ENCODE measurements at regions not wholly inside any gene's neighbourhood (a gene's known extent, or its start where the extent isn't known, plus 50 kb on each side); places are given as distances from the start of the nearest gene placed in this dataset.

DNA sequence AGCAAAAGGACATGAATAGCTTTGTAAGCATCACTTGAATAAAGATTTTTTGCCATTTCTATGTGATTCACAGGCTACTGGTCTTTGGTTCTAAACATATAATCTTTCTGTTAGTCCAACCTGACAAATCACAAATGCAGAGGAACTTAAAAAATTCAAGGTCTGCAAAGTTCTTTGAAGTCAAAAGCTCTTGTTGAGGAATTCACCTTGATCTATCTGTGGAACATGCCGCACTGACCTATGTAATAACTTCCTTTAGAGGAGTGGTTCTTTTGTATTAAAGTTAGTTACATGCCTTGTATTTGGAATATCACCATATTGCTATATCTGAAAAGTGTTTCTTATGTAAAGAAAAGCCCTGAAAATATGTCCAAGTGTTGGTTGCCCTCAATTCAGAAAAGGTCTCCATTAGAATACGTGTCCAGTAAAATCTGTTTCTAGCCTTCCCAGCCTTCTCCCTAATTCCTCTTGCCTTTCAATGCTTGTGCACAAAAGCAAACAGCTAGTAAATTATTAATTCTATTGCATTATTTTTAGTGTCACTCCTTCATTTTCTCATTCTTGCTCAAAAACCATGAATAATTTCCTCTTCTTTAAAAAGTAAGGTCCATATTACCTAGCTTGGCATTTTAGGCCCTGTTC lies 1192.8 kb downstream of the FLRT2 start (continued):
- TF ChIP-seq GFI1 (CRISPR knock-in tag; IDR thresholded peaks at IDR 0.05; ENCODE audit: borderline replicate concordance) (0 out of 2 replicates have a peak, but pooled peaks have one; percentile 19), MED1 (CRISPR knock-in tag; IDR thresholded peaks at IDR 0.05) (peak; percentile 37), HNF4G (IDR thresholded peaks at IDR 0.05; ENCODE audit: borderline replicate concordance, low read depth, low read length) (no peak), HNF4G (CRISPR knock-in tag; IDR thresholded peaks at IDR 0.05; ENCODE audit: borderline replicate concordance, low read depth) (no peak), KDM2A (CRISPR knock-in tag; IDR thresholded peaks at IDR 0.05; ENCODE audit: borderline replicate concordance, low read depth) (no peak), ZNF678 (CRISPR knock-in tag; IDR thresholded peaks at IDR 0.05) (no peak), SMARCC2 (IDR thresholded peaks at IDR 0.05) (no peak), ONECUT2 (CRISPR knock-in tag; IDR thresholded peaks at IDR 0.05) (no peak), ZNF615 (CRISPR knock-in tag; IDR thresholded peaks at IDR 0.05; ENCODE audit: borderline replicate concordance) (no peak), GATAD2A (CRISPR knock-in tag; IDR thresholded peaks at IDR 0.05) (peak; percentile 53; the same call in 1 of the 2 replicates), WIZ (CRISPR knock-in tag; IDR thresholded peaks at IDR 0.05) (no peak), SALL2 (CRISPR knock-in tag; IDR thresholded peaks at IDR 0.05) (no peak), POLR2A (IDR thresholded peaks at IDR 0.05; ENCODE audit: insufficient read depth in 1 of 2, low read depth in 2 of 2, low read length in 2 of 2) (no peak), ZNF44 (CRISPR knock-in tag; IDR thresholded peaks at IDR 0.05) (no peak)
- TF ChIP-seq, protein P1, sequence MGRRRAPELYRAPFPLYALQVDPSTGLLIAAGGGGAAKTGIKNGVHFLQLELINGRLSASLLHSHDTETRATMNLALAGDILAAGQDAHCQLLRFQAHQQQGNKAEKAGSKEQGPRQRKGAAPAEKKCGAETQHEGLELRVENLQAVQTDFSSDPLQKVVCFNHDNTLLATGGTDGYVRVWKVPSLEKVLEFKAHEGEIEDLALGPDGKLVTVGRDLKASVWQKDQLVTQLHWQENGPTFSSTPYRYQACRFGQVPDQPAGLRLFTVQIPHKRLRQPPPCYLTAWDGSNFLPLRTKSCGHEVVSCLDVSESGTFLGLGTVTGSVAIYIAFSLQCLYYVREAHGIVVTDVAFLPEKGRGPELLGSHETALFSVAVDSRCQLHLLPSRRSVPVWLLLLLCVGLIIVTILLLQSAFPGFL (CRISPR knock-in tag; IDR thresholded peaks at IDR 0.05) = no peak
- TF ChIP-seq, protein P2, sequence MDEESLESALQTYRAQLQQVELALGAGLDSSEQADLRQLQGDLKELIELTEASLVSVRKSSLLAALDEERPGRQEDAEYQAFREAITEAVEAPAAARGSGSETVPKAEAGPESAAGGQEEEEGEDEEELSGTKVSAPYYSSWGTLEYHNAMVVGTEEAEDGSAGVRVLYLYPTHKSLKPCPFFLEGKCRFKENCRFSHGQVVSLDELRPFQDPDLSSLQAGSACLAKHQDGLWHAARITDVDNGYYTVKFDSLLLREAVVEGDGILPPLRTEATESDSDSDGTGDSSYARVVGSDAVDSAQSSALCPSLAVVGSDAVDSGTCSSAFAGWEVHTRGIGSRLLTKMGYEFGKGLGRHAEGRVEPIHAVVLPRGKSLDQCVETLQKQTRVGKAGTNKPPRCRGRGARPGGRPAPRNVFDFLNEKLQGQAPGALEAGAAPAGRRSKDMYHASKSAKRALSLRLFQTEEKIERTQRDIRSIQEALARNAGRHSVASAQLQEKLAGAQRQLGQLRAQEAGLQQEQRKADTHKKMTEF (CRISPR knock-in tag; IDR thresholded peaks at IDR 0.05) = no peak
- TF ChIP-seq, protein P3, sequence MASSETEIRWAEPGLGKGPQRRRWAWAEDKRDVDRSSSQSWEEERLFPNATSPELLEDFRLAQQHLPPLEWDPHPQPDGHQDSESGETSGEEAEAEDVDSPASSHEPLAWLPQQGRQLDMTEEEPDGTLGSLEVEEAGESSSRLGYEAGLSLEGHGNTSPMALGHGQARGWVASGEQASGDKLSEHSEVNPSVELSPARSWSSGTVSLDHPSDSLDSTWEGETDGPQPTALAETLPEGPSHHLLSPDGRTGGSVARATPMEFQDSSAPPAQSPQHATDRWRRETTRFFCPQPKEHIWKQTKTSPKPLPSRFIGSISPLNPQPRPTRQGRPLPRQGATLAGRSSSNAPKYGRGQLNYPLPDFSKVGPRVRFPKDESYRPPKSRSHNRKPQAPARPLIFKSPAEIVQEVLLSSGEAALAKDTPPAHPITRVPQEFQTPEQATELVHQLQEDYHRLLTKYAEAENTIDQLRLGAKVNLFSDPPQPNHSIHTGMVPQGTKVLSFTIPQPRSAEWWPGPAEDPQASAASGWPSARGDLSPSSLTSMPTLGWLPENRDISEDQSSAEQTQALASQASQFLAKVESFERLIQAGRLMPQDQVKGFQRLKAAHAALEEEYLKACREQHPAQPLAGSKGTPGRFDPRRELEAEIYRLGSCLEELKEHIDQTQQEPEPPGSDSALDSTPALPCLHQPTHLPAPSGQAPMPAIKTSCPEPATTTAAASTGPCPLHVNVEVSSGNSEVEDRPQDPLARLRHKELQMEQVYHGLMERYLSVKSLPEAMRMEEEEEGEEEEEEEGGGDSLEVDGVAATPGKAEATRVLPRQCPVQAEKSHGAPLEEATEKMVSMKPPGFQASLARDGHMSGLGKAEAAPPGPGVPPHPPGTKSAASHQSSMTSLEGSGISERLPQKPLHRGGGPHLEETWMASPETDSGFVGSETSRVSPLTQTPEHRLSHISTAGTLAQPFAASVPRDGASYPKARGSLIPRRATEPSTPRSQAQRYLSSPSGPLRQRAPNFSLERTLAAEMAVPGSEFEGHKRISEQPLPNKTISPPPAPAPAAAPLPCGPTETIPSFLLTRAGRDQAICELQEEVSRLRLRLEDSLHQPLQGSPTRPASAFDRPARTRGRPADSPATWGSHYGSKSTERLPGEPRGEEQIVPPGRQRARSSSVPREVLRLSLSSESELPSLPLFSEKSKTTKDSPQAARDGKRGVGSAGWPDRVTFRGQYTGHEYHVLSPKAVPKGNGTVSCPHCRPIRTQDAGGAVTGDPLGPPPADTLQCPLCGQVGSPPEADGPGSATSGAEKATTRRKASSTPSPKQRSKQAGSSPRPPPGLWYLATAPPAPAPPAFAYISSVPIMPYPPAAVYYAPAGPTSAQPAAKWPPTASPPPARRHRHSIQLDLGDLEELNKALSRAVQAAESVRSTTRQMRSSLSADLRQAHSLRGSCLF (CRISPR knock-in tag; IDR thresholded peaks at IDR 0.05; ENCODE audit: borderline replicate concordance) = no peak
- TF ChIP-seq, protein P4, sequence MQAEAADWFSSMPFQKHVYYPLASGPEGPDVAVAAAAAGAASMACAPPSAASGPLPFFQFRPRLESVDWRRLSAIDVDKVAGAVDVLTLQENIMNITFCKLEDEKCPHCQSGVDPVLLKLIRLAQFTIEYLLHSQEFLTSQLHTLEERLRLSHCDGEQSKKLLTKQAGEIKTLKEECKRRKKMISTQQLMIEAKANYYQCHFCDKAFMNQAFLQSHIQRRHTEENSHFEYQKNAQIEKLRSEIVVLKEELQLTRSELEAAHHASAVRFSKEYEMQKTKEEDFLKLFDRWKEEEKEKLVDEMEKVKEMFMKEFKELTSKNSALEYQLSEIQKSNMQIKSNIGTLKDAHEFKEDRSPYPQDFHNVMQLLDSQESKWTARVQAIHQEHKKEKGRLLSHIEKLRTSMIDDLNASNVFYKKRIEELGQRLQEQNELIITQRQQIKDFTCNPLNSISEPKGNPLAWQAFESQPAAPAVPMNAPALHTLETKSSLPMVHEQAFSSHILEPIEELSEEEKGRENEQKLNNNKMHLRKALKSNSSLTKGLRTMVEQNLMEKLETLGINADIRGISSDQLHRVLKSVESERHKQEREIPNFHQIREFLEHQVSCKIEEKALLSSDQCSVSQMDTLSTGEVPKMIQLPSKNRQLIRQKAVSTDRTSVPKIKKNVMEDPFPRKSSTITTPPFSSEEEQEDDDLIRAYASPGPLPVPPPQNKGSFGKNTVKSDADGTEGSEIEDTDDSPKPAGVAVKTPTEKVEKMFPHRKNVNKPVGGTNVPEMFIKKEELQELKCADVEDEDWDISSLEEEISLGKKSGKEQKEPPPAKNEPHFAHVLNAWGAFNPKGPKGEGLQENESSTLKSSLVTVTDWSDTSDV (CRISPR knock-in tag; IDR thresholded peaks at IDR 0.05) = no peak
- TF ChIP-seq, protein P5, sequence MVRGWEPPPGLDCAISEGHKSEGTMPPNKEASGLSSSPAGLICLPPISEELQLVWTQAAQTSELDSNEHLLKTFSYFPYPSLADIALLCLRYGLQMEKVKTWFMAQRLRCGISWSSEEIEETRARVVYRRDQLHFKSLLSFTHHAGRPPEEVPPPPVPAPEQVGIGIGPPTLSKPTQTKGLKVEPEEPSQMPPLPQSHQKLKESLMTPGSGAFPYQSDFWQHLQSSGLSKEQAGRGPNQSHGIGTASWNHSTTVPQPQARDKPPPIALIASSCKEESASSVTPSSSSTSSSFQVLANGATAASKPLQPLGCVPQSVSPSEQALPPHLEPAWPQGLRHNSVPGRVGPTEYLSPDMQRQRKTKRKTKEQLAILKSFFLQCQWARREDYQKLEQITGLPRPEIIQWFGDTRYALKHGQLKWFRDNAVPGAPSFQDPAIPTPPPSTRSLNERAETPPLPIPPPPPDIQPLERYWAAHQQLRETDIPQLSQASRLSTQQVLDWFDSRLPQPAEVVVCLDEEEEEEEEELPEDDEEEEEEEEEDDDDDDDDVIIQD (CRISPR knock-in tag; IDR thresholded peaks at IDR 0.05; ENCODE audit: low read depth) = peak; percentile 38; the same call in 1 of the 2 replicates
